ENCODE measurements at regions not wholly inside any gene's neighbourhood (a gene's known extent, or its start where the extent isn't known, plus 50 kb on each side); places are given as distances from the start of the nearest gene placed in this dataset.

DNA sequence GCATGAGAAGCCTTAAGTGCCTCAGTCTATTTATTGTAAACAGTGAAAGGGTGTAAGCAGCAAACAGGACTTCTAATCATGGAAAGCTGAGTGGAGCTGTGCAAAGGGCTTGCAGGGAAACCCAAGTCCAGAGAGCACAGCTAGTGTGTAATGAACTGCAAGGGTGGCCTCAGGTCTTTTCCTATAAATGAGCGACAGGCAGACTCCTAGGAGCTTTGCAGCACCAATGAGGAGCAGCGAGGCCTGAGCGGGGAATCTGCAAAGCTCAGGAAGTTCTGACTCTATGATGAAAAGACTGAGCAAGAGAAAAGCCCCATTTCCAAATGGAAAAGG lies 250.1 kb upstream of the MAP3K1 start:
- no peak overlapping the region for H4K8ac ChIP-seq (replicated peaks; ENCODE audit: insufficient read length, low read depth, low read length)
- H2AFZ ChIP-seq (ENCODE audit: low read length) = no peak overlapping the region
- H3K18ac ChIP-seq (ENCODE audit: insufficient read length, low read depth, low read length) = no peak overlapping the region
- H3K27me3 ChIP-seq (ENCODE audit: insufficient read depth, low read length) = no peaks in the 10 kb centered on the region
- H2BK15ac ChIP-seq (ENCODE audit: low read depth, low read length) = no peak overlapping the region
- H2BK120ac ChIP-seq (ENCODE audit: low read depth, low read length, poor library complexity, severe bottlenecking) = no peak overlapping the region
- Mint-ChIP-seq H3K27me3 (ENCODE audit: low read depth) (no peaks in the 10 kb centered on the region), H3K4me1 (peaks cover 17 to 20% of the 10 kb centered on the region in 2 experiments), H3K36me3 (ENCODE audit: insufficient read depth in 1 of 3, low read depth in 3 of 3) (no peaks in the 10 kb centered on the region), H3K4me3 (no peak overlapping the region), H3K9me3 (no peaks in the 10 kb centered on the region), H3K27ac (no peak overlapping the region)
- H2BK20ac ChIP-seq (ENCODE audit: low read depth, low read length, poor library complexity, severe bottlenecking) = no peak overlapping the region
- H3K9ac ChIP-seq (ENCODE audit: extremely low read depth, insufficient read length, low read length) = no peak overlapping the region
- no peak overlapping the region for H2BK5ac ChIP-seq (ENCODE audit: insufficient read length, low read length)
- H3K14ac ChIP-seq (ENCODE audit: insufficient read depth, low read length) = no peak overlapping the region
- H3K9me3 ChIP-seq (ENCODE audit: control insufficient read depth, low read depth, low read length) = no peaks in the 10 kb centered on the region
- no CpG with 5 or more reads among the region's 3 CpGs for WGBS (ENCODE audit: extremely low coverage, insufficient read length, low lambda C conversion rate)
- H3T11ph ChIP-seq (ENCODE audit: low read length) = no peak overlapping the region
- H3K4me2 ChIP-seq (ENCODE audit: insufficient read depth, insufficient read length, low read length) = no peak overlapping the region
- H2AK5ac ChIP-seq (ENCODE audit: insufficient read length, low read length) = no peak overlapping the region
- no peak overlapping the region for H3K4ac ChIP-seq (ENCODE audit: low read depth, low read length)
- no peaks in the 10 kb centered on the region; the same call in 1 of the 2 replicates for H3K4me1 ChIP-seq (ENCODE audit: insufficient read depth, low read length)
- H3K23ac ChIP-seq (ENCODE audit: insufficient read length, low read depth, low read length) = no peak overlapping the region
- no peak for DNase-seq
- H4K5ac ChIP-seq (ENCODE audit: insufficient read length, low read depth, low read length) = no peak overlapping the region
- H4K91ac ChIP-seq (ENCODE audit: insufficient read length, low read depth, low read length) = no peak overlapping the region
- H4K20me1 ChIP-seq (ENCODE audit: control insufficient read depth, insufficient read depth, insufficient read length) = no peaks in the 10 kb centered on the region
- H3K23me2 ChIP-seq (ENCODE audit: insufficient read length, low read depth, low read length, poor library complexity, severe bottlenecking) = no peaks in the 10 kb centered on the region
- no peaks in the 10 kb centered on the region for H3K79me1 ChIP-seq (ENCODE audit: insufficient read depth, low read depth, low read length, poor library complexity, severe bottlenecking)
- H3K56ac ChIP-seq (ENCODE audit: insufficient read length, low read depth, low read length) = no peak overlapping the region
- H2BK12ac ChIP-seq (ENCODE audit: insufficient read length, low read depth, low read length) = no peak overlapping the region
- H3K79me2 ChIP-seq (ENCODE audit: insufficient read depth, low read length) = no peaks in the 10 kb centered on the region
- no peak for TF ChIP-seq CTCF (conservative IDR thresholded peaks at IDR 0.05)
- H3K27ac ChIP-seq (ENCODE audit: insufficient read length, low read depth, low read length) = no peak overlapping the region

Measured in H9 (cell line).